LNCaP clone FGC (cell line): ENCODE measurements at regions not wholly inside any gene's neighbourhood (a gene's known extent, or its start where the extent isn't known, plus 50 kb on each side); places are given as distances from the start of the nearest gene placed in this dataset.

ENCODE experiments used
- DNase-seq: peaks from one replicate; pipeline ENCODE4 v3.0.0-alpha.2; 2011; ENCODE audit warnings: low read depth
- H3K4me3 ChIP-seq: 2 replicates; pipeline ENCODE4 v1.5.1; 2011; ENCODE audit warnings: mild to moderate bottlenecking, low read depth, low read length, control low read depth
- TF ChIP-seq, protein P1 (sequence below): IDR thresholded peaks from 2 replicates; pipeline ENCODE4 v1.5.1; 2012; ENCODE audit warnings: mild to moderate bottlenecking; ENCODE audit not compliant: control insufficient read depth, insufficient read depth; ENCODE audit errors: extremely low read depth

DNA sequence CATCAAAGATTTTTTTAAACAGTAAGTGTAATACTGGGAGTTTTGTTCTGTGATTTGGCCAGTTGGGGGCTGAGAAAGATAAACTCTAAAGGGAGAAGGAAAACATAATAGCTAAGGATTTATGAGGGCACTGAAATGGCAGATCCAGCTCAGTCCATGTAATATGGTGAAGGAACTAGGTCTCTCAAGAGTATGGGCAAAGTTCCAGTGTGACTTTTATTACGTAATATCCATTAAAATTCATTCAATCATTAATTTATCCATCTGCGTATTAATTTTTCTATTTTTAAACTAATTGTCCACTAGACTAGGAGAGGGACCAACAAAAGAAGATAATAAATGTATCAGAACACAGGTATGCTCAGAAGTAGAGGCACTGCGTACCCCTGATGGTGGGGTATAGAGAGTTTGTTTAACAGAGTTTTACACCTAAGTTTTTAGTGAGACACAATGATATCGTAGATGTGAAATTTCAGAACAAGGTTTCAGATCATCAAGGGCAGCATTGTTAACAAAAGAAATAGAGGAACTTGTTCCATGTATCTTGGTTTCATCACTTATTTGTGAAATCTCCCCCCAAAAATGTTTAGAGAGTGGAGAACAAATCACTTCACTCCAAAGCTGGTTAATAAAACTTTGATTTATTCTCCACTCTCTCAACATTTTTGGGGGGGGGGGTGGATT, 351.1 kb downstream of the GRXCR1 start:
- TF ChIP-seq, protein P1, sequence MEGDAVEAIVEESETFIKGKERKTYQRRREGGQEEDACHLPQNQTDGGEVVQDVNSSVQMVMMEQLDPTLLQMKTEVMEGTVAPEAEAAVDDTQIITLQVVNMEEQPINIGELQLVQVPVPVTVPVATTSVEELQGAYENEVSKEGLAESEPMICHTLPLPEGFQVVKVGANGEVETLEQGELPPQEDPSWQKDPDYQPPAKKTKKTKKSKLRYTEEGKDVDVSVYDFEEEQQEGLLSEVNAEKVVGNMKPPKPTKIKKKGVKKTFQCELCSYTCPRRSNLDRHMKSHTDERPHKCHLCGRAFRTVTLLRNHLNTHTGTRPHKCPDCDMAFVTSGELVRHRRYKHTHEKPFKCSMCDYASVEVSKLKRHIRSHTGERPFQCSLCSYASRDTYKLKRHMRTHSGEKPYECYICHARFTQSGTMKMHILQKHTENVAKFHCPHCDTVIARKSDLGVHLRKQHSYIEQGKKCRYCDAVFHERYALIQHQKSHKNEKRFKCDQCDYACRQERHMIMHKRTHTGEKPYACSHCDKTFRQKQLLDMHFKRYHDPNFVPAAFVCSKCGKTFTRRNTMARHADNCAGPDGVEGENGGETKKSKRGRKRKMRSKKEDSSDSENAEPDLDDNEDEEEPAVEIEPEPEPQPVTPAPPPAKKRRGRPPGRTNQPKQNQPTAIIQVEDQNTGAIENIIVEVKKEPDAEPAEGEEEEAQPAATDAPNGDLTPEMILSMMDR, result no peak
- no peak overlapping the region for H3K4me3 ChIP-seq
- no peak for DNase-seq

DNA sequence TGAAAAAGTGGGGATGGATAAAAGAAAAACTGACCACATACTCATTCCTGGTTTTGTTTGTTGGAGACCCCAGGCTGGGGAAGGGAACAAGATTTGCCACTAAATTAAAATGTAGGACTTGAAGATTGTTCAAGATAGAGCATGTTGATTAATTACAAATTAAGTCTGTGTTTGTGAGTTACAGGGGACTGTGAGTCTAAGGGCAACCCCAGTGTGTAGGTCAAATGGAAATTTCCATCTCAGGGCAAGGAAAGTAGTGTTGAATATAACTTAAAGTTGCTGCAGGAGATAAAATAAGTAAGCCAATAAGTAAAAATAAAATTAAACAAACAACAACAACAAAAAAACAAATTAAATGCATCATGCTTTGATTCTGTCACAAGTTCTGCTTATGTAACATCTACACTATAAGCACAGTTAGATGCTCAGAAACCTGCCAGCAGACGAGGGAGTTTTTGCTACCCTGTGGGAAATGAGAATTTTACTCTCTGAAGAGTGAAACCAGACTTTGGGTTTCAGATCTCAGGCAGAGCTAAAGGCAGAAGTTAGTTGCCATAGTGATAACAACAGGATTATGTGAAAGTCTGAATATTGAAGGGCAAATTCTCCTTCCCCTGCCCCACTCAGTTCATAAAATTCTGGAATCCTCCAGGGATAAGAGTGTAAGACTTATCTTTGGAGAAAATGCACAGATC, 352.3 kb downstream of the GRXCR1 start:
- no peak overlapping the region for H3K4me3 ChIP-seq
- TF ChIP-seq, protein P1, result no peak
- no peak for DNase-seq

DNA sequence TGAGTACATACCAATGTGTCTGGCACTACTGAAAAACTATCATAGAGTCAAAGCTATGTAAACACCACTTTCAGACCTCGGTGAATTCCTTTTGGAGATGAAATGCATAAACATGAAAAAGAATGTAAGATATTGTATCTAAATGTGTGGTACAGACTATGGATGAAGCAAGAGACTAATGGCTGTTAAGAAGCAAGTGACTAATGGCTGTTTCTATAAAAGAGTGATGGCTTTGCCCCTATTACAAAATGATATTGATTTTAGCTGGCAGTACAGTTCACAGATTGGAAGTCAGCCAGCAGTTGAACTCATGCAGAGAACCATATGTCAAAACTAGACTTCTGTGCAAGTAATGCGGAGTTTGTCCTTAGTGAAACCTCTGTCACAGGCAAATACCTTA, 359.3 kb downstream of the GRXCR1 start:
- no peak overlapping the region for H3K4me3 ChIP-seq
- TF ChIP-seq, protein P1, result no peak
- no peak for DNase-seq

DNA sequence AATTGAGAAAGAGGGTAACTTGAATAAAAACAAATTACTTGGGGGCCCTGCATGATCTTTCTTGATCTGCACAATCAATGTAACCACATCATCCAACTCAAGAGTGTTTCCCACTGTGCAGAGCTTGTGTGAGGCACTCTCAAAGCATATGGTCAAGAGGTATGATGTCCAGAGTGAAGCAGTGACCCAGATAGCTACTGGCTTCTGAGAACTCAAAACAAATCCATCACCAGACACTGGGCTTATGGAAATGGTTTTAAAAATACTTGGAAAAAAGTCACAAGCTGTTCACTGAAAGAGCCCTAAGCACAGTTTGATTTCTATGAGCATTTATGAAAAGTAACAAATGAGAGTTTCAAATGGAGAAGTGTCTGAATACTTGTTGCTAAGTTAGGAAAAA, 361.0 kb downstream of the GRXCR1 start:
- no peak for DNase-seq
- TF ChIP-seq, protein P1, result no peak
- no peak overlapping the region for H3K4me3 ChIP-seq

DNA sequence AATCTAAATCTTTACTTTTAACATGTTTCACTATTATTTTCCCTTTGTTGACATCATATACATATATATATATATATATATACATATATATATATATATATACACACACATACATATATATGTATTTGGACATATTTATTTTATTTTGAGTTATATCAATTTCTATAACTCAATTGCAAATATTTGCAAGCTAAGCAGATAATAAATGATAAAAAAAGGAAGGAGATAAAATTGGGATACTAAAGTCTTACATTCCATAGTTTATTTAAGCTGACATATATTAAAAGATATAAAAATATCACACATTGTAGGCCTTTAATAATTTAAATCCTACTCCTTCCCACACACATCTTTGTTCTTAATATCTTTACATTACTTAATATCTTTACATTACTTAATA, 372.2 kb downstream of the GRXCR1 start:
- H3K4me3 ChIP-seq, result no peak overlapping the region
- TF ChIP-seq, protein P1, result no peak

DNA sequence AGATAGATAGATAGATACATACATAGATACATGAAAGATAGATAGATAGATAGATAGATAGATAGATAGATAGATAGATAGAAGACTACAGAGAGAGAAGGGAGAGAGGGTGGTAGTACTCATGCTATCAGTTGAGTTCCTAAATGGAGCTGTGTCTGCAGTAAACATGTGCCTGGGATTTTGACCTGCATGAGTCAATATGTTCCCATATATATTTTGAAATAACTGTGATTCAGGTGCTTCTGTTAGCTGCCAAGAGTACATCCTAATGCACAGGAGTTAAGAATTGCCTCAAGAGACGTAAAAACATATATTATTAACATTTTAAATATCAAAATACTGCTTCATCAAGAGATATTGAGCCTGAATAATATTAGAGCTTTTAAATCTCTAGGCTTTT, 379.4 kb downstream of the GRXCR1 start:
- TF ChIP-seq, protein P1, result no peak
- no peak for DNase-seq
- no peak overlapping the region for H3K4me3 ChIP-seq

More for the DNA sequence above, 372.2 kb downstream of the GRXCR1 start:
- no peak for DNase-seq
